ENCODE measurements at regions not wholly inside any gene's neighbourhood (a gene's known extent, or its start where the extent isn't known, plus 50 kb on each side); places are given as distances from the start of the nearest gene placed in this dataset.

DNA sequence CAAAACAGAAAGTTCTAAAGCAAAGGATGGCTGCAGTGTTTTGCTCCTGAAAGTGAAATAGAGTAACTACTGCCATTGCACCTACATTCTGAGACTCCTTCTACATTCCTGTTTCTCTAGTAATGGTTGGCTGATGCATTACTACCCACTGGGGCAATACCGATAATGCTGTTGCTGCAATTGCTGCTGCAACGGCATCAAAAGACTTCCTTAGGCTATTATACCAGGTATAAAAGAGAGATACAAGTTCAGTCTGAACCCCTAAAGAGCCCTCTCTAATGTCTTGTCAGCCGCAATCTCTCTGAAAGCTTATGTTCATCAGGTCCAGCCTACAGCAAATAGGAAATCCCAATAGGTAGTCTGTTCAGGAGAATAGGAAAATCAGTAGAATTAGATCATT is 338.4 kb downstream of the PABPC4L start:
- TF ChIP-seq, protein P1, sequence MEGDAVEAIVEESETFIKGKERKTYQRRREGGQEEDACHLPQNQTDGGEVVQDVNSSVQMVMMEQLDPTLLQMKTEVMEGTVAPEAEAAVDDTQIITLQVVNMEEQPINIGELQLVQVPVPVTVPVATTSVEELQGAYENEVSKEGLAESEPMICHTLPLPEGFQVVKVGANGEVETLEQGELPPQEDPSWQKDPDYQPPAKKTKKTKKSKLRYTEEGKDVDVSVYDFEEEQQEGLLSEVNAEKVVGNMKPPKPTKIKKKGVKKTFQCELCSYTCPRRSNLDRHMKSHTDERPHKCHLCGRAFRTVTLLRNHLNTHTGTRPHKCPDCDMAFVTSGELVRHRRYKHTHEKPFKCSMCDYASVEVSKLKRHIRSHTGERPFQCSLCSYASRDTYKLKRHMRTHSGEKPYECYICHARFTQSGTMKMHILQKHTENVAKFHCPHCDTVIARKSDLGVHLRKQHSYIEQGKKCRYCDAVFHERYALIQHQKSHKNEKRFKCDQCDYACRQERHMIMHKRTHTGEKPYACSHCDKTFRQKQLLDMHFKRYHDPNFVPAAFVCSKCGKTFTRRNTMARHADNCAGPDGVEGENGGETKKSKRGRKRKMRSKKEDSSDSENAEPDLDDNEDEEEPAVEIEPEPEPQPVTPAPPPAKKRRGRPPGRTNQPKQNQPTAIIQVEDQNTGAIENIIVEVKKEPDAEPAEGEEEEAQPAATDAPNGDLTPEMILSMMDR (IDR thresholded peaks at IDR 0.05; ENCODE audit: unreplicated experiment), result no peak

DNA sequence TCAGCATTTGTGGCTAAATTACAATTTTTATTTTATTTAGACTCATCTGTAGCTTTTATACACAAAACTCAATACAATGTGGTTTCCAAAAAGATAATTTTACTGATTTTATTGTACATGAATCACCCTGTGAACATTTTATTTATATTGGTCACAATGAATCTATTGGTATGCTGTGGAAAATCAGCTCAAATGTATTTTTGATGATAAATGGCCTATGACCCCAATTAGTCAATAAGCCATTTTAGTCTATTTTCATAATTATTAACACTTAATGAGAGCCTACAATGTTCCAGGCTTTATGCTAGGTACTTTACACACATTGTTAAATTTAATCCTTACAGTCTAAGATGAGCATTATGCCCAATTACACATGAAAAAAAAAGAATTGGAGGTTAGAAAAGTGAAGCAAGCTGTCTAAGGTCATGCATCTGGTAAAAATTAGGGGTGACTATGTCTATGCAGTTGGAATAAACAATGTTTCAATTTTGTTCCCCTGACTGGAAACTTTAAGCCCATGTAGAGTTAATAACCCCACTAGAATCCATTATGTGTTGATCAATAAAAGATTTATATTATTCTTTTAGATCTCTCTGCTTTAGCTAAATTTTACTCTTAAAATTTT is 344.7 kb downstream of the PABPC4L start:
- H3K36me3 Mint-ChIP-seq, result no peaks in the 10 kb centered on the region
- H3K27me3 Mint-ChIP-seq (ENCODE audit: low read depth), result no peaks in the 10 kb centered on the region
- no peaks in the 10 kb centered on the region for H3K4me1 Mint-ChIP-seq
- no peak overlapping the region for H3K4me3 Mint-ChIP-seq
- TF ChIP-seq, protein P1 (IDR thresholded peaks at IDR 0.05; ENCODE audit: unreplicated experiment), result no peak
- no peaks in the 10 kb centered on the region for H3K9me3 Mint-ChIP-seq
- no peak for DNase-seq (ENCODE audit: low spot score in 2 of 2, unreplicated experiment in 2 of 2)
- H3K27ac Mint-ChIP-seq, result no peak overlapping the region

More for the DNA sequence above, 338.4 kb downstream of the PABPC4L start:
- Mint-ChIP-seq H3K27me3 (ENCODE audit: low read depth) (no peaks in the 10 kb centered on the region), H3K9me3 (peaks cover 3% of the 10 kb centered on the region), H3K4me3 (no peak overlapping the region), H3K27ac (no peak overlapping the region), H3K4me1 (no peaks in the 10 kb centered on the region), H3K36me3 (no peaks in the 10 kb centered on the region)
- no peak for DNase-seq (ENCODE audit: low spot score in 2 of 2, unreplicated experiment in 2 of 2)

DNA sequence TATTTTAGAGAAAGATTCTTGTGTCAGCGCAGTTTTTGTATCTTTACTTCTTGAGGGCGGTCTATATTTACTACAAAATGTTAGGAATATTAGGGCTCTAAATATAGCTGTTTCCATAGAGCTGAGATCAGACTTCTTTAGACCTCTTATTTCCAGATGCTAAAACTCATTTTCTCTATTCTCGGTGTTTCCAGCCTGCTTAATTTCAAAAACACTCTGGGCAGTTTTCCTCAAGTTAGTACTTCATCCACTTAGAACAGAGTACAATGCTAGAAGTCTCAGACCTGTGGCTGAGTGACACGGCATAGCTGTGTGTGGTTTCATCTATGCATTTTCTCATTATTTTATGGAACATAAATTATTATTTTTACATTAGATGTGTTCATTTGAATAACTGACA is 346.6 kb downstream of the PABPC4L start:
- H3K4me3 Mint-ChIP-seq, result no peak overlapping the region
- TF ChIP-seq, protein P1 (IDR thresholded peaks at IDR 0.05; ENCODE audit: unreplicated experiment), result no peak

DNA sequence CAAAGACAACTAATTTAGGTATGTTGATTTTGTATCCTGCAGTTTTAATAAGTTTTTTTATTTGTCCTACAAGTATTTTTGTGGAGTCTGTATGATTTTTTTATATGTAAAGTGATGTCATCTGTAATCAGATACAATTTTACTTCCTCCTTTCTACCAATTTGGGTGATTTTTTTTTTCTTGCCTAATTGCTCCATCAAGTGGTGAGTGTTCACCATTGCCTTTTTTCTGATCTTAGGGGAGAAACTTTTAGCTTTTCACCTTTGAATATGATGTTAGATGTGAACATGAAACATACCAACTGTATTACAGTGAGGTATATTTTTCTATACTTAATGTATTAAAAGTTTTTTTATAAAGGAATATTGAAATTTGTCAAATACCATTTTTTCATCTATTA is 362.3 kb downstream of the PABPC4L start:
- H3K4me1 Mint-ChIP-seq, result no peaks in the 10 kb centered on the region
- no peak overlapping the region for H3K4me3 Mint-ChIP-seq
- no peak for DNase-seq (ENCODE audit: low spot score in 2 of 2, unreplicated experiment in 2 of 2)
- H3K9me3 Mint-ChIP-seq, result peaks cover 39% of the 10 kb centered on the region
- H3K36me3 Mint-ChIP-seq, result peaks cover 22% of the 10 kb centered on the region
- TF ChIP-seq, protein P1 (IDR thresholded peaks at IDR 0.05; ENCODE audit: unreplicated experiment), result no peak
- H3K27me3 Mint-ChIP-seq (ENCODE audit: low read depth), result no peaks in the 10 kb centered on the region
- H3K27ac Mint-ChIP-seq, result no peak overlapping the region

More for the DNA sequence above, 346.6 kb downstream of the PABPC4L start:
- Mint-ChIP-seq H3K9me3 (no peaks in the 10 kb centered on the region), H3K4me1 (no peaks in the 10 kb centered on the region), H3K36me3 (no peaks in the 10 kb centered on the region), H3K27ac (no peak overlapping the region), H3K27me3 (ENCODE audit: low read depth) (no peaks in the 10 kb centered on the region)
- no peak for DNase-seq (ENCODE audit: low spot score in 2 of 2, unreplicated experiment in 2 of 2)

DNA sequence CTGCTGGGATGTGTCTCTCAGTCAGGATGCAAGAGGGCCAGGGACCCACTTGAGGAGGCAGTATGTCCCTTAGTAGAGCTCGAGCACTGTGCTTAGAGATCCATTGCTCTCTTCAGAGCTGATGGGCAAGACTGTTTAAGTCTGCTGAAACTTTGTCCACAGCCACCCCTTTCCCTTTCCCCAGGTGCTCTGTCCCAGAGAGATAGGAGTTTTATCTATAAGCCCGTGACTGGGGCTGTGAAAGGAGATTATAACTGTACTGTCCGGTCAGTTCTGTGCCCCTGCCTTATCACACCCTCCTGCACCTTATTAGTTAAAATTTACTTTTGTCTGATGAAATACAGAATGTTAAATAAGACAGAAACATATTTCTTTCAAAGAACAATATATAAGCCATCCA is 378.4 kb downstream of the PABPC4L start:
- no peak overlapping the region for H3K27ac Mint-ChIP-seq
- H3K4me3 Mint-ChIP-seq, result no peak overlapping the region
- no peaks in the 10 kb centered on the region for H3K27me3 Mint-ChIP-seq (ENCODE audit: low read depth)
- no peak for DNase-seq (ENCODE audit: low spot score in 2 of 2, unreplicated experiment in 2 of 2)
- TF ChIP-seq, protein P1 (IDR thresholded peaks at IDR 0.05; ENCODE audit: unreplicated experiment), result no peak
- peaks cover under 1% of the 10 kb centered on the region for H3K36me3 Mint-ChIP-seq
- peaks cover 31% of the 10 kb centered on the region for H3K9me3 Mint-ChIP-seq
- no peaks in the 10 kb centered on the region for H3K4me1 Mint-ChIP-seq

DNA sequence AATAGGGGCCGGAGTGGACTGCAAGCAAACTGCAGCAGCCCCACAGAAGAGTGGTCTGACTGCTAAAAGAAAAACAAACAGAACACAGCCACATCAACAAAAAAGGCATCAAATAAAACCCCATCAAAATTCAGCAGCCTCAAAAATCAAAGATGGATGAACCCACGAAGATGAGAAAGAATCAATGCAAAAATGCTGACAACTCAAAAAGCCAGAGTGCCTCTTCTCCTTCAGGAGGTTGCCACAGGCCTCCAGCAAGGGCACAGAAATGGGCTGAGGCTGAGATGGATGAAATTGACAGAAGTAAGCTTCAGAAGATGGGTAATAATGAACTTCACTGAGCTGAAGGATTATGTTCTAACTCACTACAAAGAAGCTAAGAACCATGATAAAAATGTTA is 388.6 kb downstream of the PABPC4L start:
- Mint-ChIP-seq H3K4me3 (no peak overlapping the region), H3K4me1 (no peaks in the 10 kb centered on the region), H3K36me3 (peaks cover 13% of the 10 kb centered on the region), H3K9me3 (no peaks in the 10 kb centered on the region), H3K27ac (no peak overlapping the region), H3K27me3 (ENCODE audit: low read depth) (no peaks in the 10 kb centered on the region)
- no peak for DNase-seq (ENCODE audit: low spot score in 2 of 2, unreplicated experiment in 2 of 2)
- TF ChIP-seq, protein P1 (IDR thresholded peaks at IDR 0.05; ENCODE audit: unreplicated experiment), result no peak

Data from mesothelial cell of epicardium (in vitro differentiated cells).